HG02840 (cell line): ENCODE measurements at regions not wholly inside any gene's neighbourhood (a gene's known extent, or its start where the extent isn't known, plus 50 kb on each side); places are given as distances from the start of the nearest gene placed in this dataset.
"Not testable (repeated sequence)": the region's sequence is repeated elsewhere in the genome, so short reads cannot be mapped to it uniquely, and the experiment has no call there.

Experiments used
- ATAC-seq: cut with Tn5 transposase; IDR thresholded peaks from one replicate; pipeline ENCODE4 v1.9.1; 2021; ENCODE audit warnings: mild to moderate bottlenecking, moderate library complexity, moderate number of reproducible peaks; ENCODE audit not compliant: unreplicated experiment, low FRiP score

GRCh38 chr1:169044971-169045370 is 61.5 kb upstream of the ATP1B1 start:
- ATAC-seq = no peak

- no peak for ATAC-seq
These were observed 59.8 kb upstream of the ATP1B1 start for GRCh38 chr1:169046671-169047070.

DNA sequence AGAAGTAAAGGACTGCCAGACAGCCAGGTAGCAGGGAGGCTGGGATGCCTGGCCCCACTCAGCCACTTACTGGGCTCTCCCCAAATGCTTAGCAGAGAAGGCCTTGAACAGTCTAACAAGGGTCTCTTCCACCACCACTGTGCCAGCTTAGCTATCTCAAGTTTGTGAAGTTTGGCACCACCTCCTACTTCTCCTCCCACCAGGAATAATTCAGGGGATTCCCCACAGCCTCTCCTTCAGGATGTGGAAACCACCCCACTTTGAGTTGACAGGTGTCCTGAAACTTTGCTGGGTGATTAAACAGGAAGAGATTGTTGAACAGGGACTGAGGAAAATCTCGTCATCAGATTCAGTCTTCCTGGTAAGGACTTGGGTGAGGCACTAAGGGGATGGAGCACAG is 59.4 kb upstream of the ATP1B1 start:
- ATAC-seq = no peak

DNA sequence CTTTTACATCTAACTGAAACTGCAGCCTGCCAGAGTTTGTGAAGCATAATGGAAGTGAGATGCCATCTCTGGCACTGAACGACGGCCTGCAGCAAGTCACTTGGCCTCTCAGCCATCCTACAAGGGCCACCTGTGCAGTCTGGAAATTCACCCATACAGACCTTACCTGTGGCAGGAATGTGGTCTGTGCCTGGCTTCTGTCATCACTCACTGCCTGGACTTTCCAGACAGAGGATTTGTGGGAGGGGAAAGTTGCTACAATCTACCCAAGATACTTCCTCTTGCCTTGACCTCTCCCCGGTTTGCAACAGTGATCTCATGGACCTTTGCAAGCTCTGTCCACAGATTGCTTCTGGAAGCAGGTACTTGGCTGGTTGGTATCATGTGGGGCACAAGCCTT is 58.4 kb upstream of the ATP1B1 start:
- no peak for ATAC-seq

DNA sequence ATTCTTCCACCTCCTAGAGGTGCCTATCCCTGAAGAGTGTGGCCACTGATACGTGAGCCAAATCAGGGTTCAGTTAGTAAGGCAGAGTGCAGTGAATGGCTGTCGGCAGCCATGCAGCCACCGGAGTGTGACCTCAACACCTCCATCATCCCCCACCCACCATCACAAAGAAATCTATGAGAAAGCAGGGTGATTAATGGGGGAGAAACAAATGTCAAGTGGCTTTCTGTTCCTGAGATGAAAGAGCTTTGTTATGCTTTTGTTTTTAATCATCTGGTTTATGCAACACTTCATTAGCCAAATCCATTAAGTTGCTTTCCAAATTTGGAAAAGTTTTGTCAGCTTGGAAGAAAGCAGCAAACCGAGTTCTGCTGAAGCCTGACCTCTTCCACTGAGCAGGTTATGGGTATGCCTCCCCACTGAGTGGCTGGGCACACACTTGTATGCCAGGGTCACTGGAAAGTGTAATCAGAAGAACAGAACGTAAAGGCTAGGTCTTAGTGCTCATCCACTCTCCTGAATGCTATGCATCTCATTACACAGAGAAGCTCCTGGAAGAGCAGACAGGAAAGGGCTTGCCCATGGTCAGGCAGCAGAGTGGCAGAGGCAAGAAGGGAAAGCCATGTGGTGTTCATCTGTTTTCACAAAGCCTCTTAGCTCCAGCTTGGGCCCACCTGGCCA is 57.1 kb upstream of the ATP1B1 start:
- ATAC-seq = no peak

GRCh38 chr1:169051171-169051570 is 55.3 kb upstream of the ATP1B1 start:
- ATAC-seq = no peak

DNA sequence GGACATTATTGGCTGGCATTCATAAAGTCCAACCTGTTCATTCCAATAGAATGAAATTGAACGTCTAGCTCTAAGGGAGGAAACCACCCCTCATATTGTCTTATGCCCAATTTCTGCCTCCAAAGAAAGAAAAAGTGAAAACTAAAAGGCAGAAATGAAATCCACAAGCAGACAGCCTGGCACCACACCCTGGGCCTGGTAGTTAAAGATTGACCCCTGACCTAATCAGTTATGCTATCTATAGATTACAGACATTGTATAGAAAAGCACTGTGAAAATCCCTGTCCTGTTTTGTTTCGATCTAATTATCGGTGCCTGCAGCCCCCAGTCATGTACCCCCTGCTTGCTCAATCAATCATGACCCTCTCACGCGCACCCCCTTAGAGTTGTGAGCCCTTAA is 54.3 kb upstream of the ATP1B1 start:
- not testable (repeated sequence) for ATAC-seq

GRCh38 chr1:169052727-169053126 is 53.8 kb upstream of the ATP1B1 start:
- no peak for ATAC-seq

DNA sequence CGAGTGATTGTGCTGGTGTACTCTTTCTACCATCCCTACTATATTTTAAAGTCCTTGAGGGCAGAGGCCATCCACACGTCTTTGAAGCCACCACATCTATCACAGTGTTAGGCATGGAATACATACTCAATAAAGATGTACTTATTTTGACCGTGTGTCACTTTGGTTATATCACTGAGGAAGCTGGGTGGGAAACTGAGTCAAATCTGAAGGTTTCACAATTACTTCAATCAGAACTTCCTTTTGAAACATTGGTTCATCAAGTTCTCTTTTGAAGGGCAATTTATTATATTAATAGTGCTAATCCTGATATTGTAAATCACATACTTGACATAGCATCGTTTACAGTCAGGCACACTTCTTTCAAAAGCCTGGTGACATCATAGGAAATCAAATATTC is 53.3 kb upstream of the ATP1B1 start:
- ATAC-seq = no peak
